ENCODE measurements at regions not wholly inside any gene's neighbourhood (a gene's known extent, or its start where the extent isn't known, plus 50 kb on each side); places are given as distances from the start of the nearest gene placed in this dataset.

- H3K4me3 ChIP-seq (ENCODE audit: low read depth, low read length) = no peak overlapping the region
- TF ChIP-seq MAX (IDR thresholded peaks at IDR 0.05; ENCODE audit: low read depth, low read length) (no peak), CTCF (IDR thresholded peaks at IDR 0.05; ENCODE audit: low read depth, low read length) (no peak)
- no peak for DNase-seq (ENCODE audit: low read depth)
Observed at GRCh38 chr2:111236025-111236424, 115.3 kb downstream of the BCL2L11 start.

- TF ChIP-seq MAX (IDR thresholded peaks at IDR 0.05; ENCODE audit: low read depth, low read length) (no peak), CTCF (IDR thresholded peaks at IDR 0.05; ENCODE audit: low read depth, low read length) (no peak), MYC (IDR thresholded peaks at IDR 0.05; ENCODE audit: low read depth, low read length) (no peak), POLR2A (IDR thresholded peaks at IDR 0.05; ENCODE audit: extremely low read depth, insufficient read length) (no peak)
- H3K4me3 ChIP-seq (ENCODE audit: low read depth, low read length) = no peak overlapping the region
- no peak for DNase-seq (ENCODE audit: low read depth)
Observed at GRCh38 chr2:111238296-111238695, 117.6 kb downstream of the BCL2L11 start.

GRCh38 chr2:111239107-111239506, 118.4 kb downstream of the BCL2L11 start:
- H3K4me3 ChIP-seq (ENCODE audit: low read depth, low read length) = no peak overlapping the region
- no peak for DNase-seq (ENCODE audit: low read depth)
- TF ChIP-seq MYC (IDR thresholded peaks at IDR 0.05; ENCODE audit: low read depth, low read length) (no peak), MAX (IDR thresholded peaks at IDR 0.05; ENCODE audit: low read depth, low read length) (no peak), POLR2A (IDR thresholded peaks at IDR 0.05; ENCODE audit: extremely low read depth, insufficient read length) (no peak), CTCF (IDR thresholded peaks at IDR 0.05; ENCODE audit: low read depth, low read length) (no peak)

- DNase-seq (ENCODE audit: low read depth) = no peak
- H3K4me3 ChIP-seq (ENCODE audit: low read depth, low read length) = no peak overlapping the region
- TF ChIP-seq CTCF (IDR thresholded peaks at IDR 0.05; ENCODE audit: low read depth, low read length) (no peak), MAX (IDR thresholded peaks at IDR 0.05; ENCODE audit: low read depth, low read length) (no peak), MYC (IDR thresholded peaks at IDR 0.05; ENCODE audit: low read depth, low read length) (no peak), POLR2A (IDR thresholded peaks at IDR 0.05; ENCODE audit: extremely low read depth, insufficient read length) (no peak)
Observed at GRCh38 chr2:111239581-111240249, 119.0 kb downstream of the BCL2L11 start.

- TF ChIP-seq MAX (IDR thresholded peaks at IDR 0.05; ENCODE audit: low read depth, low read length) = no peak
- no peak for TF ChIP-seq MYC (IDR thresholded peaks at IDR 0.05; ENCODE audit: low read depth, low read length)
- no peak for TF ChIP-seq CTCF (IDR thresholded peaks at IDR 0.05; ENCODE audit: low read depth, low read length)
- no peak for TF ChIP-seq POLR2A (IDR thresholded peaks at IDR 0.05; ENCODE audit: extremely low read depth, insufficient read length)
- no peak for DNase-seq (ENCODE audit: low read depth)
- H3K4me3 ChIP-seq (ENCODE audit: low read depth, low read length) = no peak overlapping the region
Observed at GRCh38 chr2:111243295-111243694, 122.6 kb downstream of the BCL2L11 start.
